ENCODE measurements at regions not wholly inside any gene's neighbourhood (a gene's known extent, or its start where the extent isn't known, plus 50 kb on each side); places are given as distances from the start of the nearest gene placed in this dataset.

GRCh38 chr2:107266555-107266954 lies 380.6 kb upstream of the ST6GAL2 start:
- DNase-seq: no peak
- no peak overlapping the region for H3K4me3 Mint-ChIP-seq
- no peaks in the 10 kb centered on the region for H3K36me3 Mint-ChIP-seq (ENCODE audit: low read depth)
- no peak for TF ChIP-seq CTCF (IDR thresholded peaks at IDR 0.05)
- H3K4me1 Mint-ChIP-seq (ENCODE audit: low read depth): no peaks in the 10 kb centered on the region
- H3K9me3 Mint-ChIP-seq: peaks cover 10% of the 10 kb centered on the region; the same call in 1 of the 2 replicates
- H3K27me3 Mint-ChIP-seq (ENCODE audit: insufficient read depth): no peaks in the 10 kb centered on the region; the same call in 1 of the 2 replicates
- no peak overlapping the region for H3K27ac Mint-ChIP-seq

- no peak overlapping the region for H3K27ac Mint-ChIP-seq
- no peaks in the 10 kb centered on the region for H3K36me3 Mint-ChIP-seq (ENCODE audit: low read depth)
- peaks cover 10% of the 10 kb centered on the region; the same call in 1 of the 2 replicates for H3K9me3 Mint-ChIP-seq
- H3K27me3 Mint-ChIP-seq (ENCODE audit: insufficient read depth): no peaks in the 10 kb centered on the region; the same call in 1 of the 2 replicates
- no peak overlapping the region for H3K4me3 Mint-ChIP-seq
- TF ChIP-seq CTCF (IDR thresholded peaks at IDR 0.05): no peak
- no peaks in the 10 kb centered on the region for H3K4me1 Mint-ChIP-seq (ENCODE audit: low read depth)
- DNase-seq: no peak
Measured at GRCh38 chr2:107267086-107267485, 381.1 kb upstream of the ST6GAL2 start.

- H3K27me3 Mint-ChIP-seq (ENCODE audit: insufficient read depth): no peaks in the 10 kb centered on the region; the same call in 1 of the 2 replicates
- TF ChIP-seq CTCF (IDR thresholded peaks at IDR 0.05): no peak
- H3K36me3 Mint-ChIP-seq (ENCODE audit: low read depth): no peaks in the 10 kb centered on the region
- no peak overlapping the region for H3K4me3 Mint-ChIP-seq
- no peaks in the 10 kb centered on the region for H3K9me3 Mint-ChIP-seq
- DNase-seq: no peak
- H3K4me1 Mint-ChIP-seq (ENCODE audit: low read depth): no peaks in the 10 kb centered on the region
- no peak overlapping the region for H3K27ac Mint-ChIP-seq
Measured at GRCh38 chr2:107276034-107276433, 390.1 kb upstream of the ST6GAL2 start.

- no peak overlapping the region for H3K4me3 Mint-ChIP-seq
- no peak overlapping the region for H3K27ac Mint-ChIP-seq
- TF ChIP-seq CTCF (IDR thresholded peaks at IDR 0.05): no peak
- H3K27me3 Mint-ChIP-seq (ENCODE audit: insufficient read depth): no peaks in the 10 kb centered on the region; the same call in 1 of the 2 replicates
- no peak for DNase-seq
- no peaks in the 10 kb centered on the region for H3K4me1 Mint-ChIP-seq (ENCODE audit: low read depth)
- H3K36me3 Mint-ChIP-seq (ENCODE audit: low read depth): no peaks in the 10 kb centered on the region
- H3K9me3 Mint-ChIP-seq: no peaks in the 10 kb centered on the region
Measured at GRCh38 chr2:107278672-107279071, 392.7 kb upstream of the ST6GAL2 start.

- Mint-ChIP-seq H3K36me3 (ENCODE audit: low read depth) (no peaks in the 10 kb centered on the region), H3K4me3 (no peak overlapping the region), H3K27me3 (ENCODE audit: insufficient read depth) (no peaks in the 10 kb centered on the region), H3K9me3 (peaks cover 5% of the 10 kb centered on the region; the same call in 1 of the 2 replicates), H3K27ac (no peak overlapping the region), H3K4me1 (ENCODE audit: low read depth) (no peaks in the 10 kb centered on the region)
- no peak for TF ChIP-seq CTCF (IDR thresholded peaks at IDR 0.05)
- DNase-seq: no peak
Measured at GRCh38 chr2:107281637-107282036, 395.7 kb upstream of the ST6GAL2 start.

- Mint-ChIP-seq H3K27me3 (ENCODE audit: insufficient read depth) (no peaks in the 10 kb centered on the region), H3K4me3 (no peak overlapping the region), H3K9me3 (peaks cover 5% of the 10 kb centered on the region; the same call in 1 of the 2 replicates), H3K27ac (no peak overlapping the region), H3K36me3 (ENCODE audit: low read depth) (no peaks in the 10 kb centered on the region), H3K4me1 (ENCODE audit: low read depth) (no peaks in the 10 kb centered on the region)
- TF ChIP-seq CTCF (IDR thresholded peaks at IDR 0.05): no peak
- no peak for DNase-seq
Measured at GRCh38 chr2:107282135-107282534, 396.2 kb upstream of the ST6GAL2 start.

Data from HFFc6 (cell line).